NCI-H128 (cell line): ENCODE measurements at regions not wholly inside any gene's neighbourhood (a gene's known extent, or its start where the extent isn't known, plus 50 kb on each side); places are given as distances from the start of the nearest gene placed in this dataset.
A peak's percentile ranks its signal among the peaks of the same experiment; 100 is the strongest.

Source experiments
- DNase-seq: peaks from one replicate; lab custom pipeline; 2025; ENCODE audit not compliant: unreplicated experiment; lab: John Stamatoyannopoulos, UW

DNA sequence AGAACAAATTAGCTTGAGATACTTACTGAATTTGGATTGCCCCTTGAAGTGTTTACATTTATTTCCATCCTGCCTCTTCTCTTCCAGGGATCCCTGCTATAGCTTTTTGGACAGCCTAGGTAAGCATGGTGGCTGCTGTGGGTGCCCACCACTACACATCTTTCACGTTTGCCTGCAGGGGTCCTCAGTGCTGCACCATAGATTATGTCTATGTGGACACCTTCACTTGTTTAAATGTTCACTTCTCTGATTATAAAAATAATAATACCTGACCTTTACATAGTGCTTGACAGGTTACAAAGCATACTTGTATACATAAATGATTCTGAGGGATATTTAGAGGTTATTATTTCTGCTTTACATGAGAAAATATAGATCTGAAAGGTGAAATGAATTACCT is 67.9 kb upstream of the SLC4A4 start:
- DNase-seq: peak; percentile 1

DNA sequence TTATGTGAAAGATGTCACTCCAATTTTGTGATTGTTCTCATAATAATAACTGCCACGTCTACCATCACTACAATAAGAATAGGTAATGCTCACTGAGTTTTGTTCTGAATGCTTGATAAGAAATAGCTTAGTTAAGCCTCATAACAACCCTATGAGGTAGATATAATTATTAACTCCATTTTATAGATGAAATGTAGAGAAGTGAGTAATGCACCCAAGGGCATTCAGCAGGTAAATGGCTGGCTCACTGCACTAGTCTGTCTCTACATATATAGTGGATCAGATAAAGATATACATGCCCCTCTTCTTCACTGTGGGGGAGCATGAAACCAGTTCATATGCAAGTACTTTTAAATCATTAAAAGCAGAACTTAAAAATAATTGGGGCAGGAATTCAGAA is 65.8 kb upstream of the SLC4A4 start:
- no peak for DNase-seq

DNA sequence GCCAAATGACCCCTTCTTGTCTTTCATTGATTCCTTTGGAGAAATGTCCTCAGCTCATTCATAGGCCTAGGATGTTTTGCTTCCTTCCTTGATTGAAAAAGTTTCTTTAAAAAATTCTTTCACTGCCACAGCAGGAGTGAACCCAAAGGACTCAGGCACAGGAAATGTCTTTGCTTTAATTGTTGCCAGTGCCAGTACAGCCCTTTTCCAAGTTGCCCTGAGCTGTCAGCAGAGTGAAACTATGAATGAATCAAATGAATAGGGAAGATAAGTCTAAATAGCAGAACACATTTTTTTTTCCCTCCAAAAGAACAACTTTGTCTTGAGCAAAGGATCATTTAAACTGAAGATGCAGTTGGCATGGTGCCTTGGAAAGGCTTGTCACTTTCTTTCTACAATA is 63.8 kb upstream of the SLC4A4 start:
- DNase-seq: no peak

DNA sequence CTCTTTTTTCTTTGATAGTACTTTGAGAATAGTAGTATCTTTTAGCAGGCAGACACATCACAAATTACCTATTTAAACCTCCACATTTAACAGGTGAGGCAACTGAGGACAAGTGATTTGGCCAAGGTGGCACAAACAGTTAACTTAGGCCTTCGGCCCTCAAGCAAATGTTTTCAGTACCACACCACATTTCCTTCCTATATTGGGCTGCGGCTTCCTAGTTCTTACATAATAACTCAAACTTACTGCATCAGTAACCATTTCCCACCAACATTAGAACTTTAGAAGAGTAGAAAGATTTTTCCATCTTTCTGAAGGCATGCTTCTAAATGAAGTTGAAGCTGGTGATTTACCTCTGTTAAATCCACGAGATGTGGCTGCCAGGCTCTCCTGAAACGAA is 63.2 kb upstream of the SLC4A4 start:
- no peak for DNase-seq

DNA sequence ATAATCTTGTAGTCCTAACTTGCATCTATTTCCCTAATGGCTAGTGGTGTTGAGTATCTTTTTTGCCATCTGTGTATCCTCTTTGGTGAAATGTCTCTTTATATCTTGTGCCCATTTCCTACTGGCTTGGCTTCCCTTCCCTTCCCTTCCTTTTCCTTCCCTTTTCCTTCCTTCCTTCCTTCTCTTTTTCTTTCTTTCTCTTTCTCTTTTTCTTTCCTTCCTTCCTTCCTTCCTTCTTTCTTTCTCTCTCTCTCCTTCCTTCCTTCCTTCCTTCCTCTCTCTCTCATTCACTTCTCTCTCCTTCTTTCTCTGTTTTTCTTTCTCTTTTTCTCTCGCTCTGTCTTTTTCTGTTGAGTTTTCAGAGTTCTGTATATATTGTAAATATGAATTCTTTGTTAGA is 61.5 kb upstream of the SLC4A4 start:
- no peak for DNase-seq

DNA sequence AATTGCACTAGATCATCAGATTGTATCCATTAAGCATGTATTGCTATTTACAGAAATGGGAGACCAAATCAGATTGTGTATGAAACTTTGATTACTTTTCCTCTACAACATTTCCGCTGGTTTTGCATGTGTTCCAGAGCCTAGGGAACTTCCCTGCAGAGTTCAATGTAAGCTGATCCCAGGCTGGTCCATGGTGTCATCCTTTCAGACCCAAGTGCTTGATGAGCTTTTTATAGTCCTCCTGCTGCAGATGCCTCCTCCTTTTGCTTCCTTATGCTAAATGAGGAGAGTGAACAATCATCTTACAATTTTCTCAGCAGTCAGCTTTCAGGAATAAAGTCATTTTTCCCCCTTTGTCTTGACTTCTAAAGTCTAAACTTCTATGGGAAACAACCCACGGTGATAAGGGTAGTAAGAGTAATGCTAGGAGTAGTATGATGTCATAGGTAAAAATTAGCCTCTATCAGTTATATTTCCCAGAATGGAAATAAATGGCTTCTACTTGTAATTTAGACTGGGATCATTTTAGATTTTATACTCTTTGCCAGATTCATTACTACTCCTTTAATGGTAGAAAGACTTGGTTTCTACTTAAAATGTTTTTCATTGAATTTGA is 55.1 kb upstream of the SLC4A4 start:
- DNase-seq: no peak

DNA sequence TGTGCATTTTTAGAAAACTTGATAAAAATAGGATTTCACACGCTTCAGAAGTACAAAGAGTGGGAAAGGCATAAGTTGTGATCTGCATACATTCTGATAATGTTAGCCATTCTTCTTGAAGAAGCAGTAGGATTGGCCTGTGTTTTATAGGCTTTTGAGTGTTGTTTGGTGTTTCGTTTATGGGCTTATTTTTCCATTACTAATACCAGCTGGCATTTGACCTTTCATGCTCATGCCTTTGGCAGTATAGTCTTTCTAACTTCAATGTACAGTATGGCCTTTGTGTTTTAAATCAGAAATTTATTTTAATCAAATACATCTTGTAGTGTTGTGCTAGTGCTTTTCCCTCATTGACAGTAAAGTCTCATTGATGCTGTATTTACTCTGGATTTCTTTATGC is 51.5 kb upstream of the SLC4A4 start:
- no peak for DNase-seq

DNA sequence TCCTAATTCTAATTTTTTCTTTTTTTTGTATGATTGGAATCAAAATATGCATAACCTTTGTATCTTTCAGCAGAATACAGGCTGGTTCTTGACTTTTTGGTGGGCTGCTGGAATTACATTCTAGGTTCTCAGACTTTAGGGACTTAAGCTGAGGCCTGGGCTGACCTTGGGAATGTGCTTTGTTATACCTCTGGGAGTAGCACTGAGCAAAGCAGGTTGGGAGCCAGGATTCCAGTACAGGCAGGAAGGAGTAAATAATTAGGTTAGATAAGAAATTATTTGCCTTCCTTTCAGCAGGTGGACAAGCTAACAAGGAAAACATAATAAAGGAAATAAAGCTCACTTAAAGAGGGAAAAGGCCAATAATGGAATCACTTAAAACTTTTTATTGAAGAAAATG is 49.9 kb upstream of the SLC4A4 start:
- DNase-seq: no peak
